ENCODE measurements at regions not wholly inside any gene's neighbourhood (a gene's known extent, or its start where the extent isn't known, plus 50 kb on each side); places are given as distances from the start of the nearest gene placed in this dataset.
"Not testable (repeated sequence)": the region's sequence is repeated elsewhere in the genome, so short reads cannot be mapped to it uniquely, and the experiment has no call there.

DNA sequence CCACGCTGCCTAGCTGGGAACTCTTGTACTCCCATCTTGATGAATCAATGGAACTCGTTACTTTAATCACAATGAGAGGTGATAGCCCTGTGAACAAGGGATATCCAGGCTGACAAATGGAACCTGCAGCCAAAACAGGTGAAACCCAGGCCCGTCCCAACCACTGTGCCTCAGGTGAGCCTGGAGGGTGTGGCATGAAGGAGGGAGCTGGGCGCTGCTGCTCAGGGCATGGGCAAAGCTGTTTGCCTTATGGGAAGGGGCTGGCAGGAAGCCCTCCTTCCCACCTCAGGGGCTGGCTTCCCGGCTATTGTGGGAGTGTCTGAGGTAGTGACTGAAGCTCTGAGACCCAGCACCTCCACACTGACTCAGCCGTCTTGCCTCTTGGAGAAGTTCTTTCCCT is 209.4 kb upstream of the ATP6AP2 start:
- DNase-seq: no peak

DNA sequence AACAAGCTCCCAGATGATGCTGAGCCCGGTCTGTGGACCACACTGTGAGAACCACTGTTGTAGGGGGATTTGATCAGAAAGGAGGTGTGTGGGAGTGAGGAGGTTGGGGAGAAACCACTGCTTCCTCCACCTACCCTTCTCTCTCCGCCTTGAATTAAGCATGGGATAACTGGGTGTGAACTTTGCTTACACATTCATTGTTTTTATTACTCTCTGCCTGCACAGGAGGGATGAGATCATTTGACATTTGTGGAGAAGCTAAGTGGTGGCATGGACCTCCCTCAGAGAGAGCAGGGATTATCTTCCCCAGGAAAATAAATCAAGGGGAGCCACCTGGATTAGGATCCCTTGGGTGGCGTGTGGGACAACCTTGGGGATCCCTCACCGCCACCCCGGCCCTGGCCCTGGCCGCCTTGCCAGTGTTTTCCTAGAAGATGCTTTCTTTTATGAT is 212.1 kb upstream of the ATP6AP2 start:
- DNase-seq: no peak

DNA sequence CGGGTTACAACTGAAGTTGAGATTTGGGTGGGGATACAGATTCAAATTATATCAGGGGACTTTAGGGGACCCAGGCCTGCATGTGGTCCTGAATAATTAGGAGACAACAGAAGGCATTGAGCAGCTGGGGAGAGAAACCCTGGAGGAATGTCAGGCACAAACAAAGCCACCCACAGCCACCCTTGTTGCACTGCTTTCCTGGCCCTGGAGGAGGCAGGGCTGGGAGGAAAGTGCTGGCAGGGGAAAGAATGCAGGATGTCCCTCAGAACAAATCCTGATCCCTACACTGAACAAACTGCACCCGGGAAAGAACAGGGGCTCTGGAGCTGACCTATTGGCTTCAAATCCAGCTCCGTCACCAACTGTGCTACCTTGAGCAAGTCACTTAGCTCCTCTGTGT is 214.1 kb upstream of the ATP6AP2 start:
- DNase-seq: no peak

DNA sequence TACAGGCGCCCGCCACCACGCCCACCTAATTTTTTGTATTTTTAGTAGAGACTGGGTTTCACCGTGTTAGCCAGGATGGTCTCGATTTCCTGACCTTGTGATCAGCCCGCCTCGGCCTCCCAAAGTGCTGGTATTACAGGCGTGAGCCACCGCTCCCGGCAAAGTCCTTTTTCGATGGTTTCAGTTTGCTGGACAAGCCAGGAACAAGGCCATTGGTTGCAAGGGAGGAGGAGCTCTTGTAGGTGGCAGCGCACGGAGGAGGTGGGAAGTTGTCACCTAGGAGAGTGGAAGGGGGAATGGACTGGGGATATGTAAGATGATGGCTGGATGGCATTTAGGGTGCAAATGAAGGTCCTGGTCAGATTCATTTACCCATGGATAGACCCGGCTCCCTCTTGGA is 218.5 kb upstream of the ATP6AP2 start:
- DNase-seq: not testable (repeated sequence)

DNA sequence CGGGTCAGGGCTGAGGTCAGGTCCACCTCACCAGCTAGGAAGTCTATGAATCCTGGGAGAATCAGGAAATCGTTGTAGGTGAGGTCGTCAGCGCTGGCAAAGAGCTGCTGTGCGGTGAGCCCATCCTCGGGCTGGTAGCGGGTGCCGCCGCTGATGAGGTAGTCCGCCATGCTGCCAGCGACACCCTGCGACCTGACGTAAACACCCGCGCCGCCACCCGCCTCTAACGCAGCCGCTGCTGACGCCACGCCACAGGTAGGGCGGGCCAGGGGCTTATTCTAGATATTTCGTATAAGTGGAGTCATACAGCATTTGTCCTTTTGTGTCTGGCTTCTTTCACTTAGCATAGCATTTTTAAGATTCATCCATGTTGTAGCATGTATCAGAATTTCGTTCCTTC is 220.2 kb upstream of the ATP6AP2 start:
- no peak for DNase-seq

DNA sequence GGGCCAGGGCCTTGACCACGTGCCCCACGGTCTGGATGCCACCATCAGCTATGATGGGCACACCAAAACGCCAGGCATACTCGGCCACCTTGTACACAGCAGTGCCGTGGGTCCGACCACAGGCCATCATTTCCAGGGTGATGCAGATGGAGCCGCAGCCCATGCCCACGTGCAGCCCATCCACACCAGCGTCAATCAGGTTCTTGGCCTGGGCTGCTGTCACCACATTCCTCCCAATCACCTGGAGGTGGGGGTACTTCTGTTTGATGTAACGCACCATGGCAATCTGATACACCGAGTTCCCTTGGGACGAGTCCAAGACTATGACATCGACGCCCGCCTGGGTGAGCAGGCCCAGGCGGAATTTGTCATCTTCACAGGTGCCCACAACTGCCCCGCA is 221.2 kb upstream of the ATP6AP2 start:
- DNase-seq: no peak

DNA sequence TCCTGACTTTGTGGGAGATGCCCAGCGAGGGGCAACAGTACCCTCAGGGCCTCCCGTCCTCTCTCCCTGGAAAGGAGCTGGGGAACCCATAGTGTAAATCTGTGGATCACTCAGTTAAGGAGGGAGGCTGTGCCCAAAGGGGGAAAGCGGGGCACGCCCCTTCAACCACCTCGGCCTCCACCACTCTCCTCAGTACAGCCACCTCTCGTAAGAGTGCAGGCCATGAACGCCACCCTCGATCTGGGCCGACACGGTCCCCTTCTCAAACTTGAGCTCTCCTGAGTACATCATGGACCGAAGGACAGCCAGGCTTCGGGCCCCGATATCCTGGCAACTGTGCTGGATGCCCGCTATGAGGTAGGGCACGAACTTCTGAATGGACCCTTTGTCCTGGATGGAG is 221.8 kb upstream of the ATP6AP2 start:
- no peak for DNase-seq

DNA sequence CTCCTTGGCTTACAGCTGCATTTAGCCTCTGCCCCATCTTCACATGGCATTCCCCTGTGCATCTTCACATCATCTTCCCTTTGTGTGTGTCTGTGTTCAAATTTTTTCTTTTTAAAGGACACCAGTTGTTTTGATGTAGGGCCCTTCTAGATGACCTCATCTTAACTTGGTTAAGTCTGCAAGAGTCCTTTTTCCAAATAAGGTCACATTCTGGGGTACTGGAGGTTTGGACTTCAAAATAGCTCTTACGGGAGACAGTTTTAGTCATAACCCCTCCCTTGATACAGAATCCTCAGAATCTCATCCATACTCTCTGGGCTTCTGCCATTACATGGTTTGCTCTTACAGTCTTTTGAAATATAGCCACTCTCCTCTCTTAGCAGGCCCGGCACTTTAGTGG is 231.5 kb upstream of the ATP6AP2 start:
- DNase-seq: no peak

DNA sequence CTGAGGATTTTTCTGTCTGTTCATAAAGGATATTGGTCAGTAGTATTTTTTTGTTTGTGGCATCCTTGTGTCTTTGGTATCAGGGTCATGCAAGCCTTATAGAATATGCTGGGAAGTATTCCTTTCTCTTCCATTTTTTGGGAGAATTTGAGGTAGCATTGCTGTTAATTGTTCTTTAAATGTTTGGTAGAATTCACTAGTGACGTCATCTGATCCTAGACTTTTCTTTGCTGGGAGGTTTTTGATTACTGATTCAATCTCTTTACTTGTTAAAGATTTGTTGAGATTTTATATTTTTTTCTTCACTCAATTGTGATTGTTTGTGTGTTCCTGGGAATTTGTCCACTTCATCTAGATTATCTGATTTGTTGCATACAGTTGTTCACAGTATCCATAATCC is 234.4 kb upstream of the ATP6AP2 start:
- no peak for DNase-seq

DNA sequence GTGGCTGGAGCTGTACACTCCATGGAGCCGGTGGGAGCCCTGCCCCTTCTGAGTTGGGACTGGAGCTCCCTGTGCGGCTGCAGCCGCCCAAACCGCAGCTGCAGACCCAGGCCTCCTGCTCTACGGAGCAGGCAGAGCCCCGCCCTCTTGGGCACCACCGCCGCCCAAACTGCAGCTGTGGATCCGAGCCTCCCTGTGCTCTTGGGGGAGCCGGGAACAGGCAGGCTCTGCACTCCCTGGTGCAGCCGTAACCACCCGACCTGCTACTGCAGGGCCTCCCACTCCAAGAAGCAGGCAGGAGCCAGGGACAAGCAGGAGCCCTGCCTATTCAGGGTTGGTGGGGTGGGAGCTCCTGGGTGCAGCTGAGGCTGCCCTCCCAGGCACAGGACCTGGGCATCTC is 237.5 kb upstream of the ATP6AP2 start:
- no peak for DNase-seq

DNA sequence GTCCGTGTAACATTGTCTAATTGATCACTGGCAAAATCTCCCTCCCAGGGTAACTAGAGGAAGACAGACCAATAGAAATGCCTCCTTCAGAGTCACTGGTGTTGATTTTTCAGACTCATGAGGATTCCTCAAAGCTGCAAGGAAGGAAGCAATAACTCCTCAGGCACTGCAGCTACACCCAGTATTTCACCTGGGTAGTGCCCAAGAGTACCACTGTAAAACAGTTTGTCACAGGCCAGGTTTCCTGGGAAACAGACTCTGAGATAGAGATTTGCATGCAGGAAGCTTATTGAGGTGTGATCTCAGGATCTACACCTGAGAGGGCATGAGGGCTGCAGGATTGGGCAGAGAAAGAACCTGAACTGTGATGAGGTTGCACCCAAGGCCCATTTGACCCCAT is 240.7 kb upstream of the ATP6AP2 start:
- DNase-seq: no peak

DNA sequence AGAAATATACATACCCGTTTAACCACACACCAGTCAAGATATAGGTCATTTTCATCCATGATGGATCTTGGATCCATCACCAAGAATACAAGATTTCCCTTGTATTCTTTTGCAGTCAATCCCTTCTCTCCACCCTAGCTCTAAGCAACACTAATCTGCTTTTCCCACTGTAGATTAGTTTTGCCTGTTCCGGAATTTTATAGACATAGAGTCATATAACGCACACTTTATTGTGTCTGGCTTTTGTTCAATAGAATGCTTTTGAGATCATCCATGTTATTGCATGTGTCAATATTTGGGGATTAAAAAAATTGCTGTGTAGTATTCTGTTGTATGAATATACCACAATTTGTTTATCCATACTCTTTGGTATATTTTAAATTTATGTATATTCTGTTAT is 235.6 kb upstream of the BCOR start:
- DNase-seq: no peak

DNA sequence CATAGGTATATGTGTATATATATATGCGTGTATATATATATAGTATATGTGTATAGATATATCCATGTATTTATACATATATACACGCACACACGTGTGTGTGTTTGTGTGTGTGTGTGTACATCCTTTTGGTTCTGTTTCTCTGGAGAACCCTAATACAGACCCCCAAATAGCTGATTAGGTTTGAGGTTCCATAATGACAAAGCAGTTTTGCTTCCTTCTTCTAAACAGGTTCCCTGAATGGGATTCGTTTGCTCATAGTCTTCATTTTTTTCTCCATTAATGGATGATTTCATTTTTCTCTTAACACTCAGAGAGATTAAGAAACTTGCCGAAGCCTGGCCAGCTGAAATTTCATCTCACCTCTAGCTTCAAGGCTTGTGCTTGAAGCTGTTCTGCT is 234.0 kb upstream of the BCOR start:
- no peak for DNase-seq

DNA sequence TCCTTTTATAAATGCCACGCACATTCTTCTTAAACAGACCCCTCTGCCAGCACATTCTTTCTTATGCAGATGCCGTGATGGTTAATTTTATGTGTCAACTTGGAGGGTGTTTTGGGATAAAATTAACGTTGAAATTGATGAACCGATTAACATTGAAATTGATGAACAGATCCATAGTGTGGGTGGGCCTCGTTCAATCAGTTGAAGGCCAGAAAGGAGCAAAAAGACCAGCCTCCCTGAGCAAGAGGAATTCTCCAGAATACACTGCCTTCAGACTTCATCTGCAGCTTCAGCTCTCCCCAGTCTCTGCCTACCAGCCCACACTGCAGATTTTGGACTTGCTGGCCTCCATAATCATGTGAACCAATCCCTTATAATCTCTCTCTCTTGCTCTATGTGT is 233.6 kb upstream of the BCOR start:
- no peak for DNase-seq

DNA sequence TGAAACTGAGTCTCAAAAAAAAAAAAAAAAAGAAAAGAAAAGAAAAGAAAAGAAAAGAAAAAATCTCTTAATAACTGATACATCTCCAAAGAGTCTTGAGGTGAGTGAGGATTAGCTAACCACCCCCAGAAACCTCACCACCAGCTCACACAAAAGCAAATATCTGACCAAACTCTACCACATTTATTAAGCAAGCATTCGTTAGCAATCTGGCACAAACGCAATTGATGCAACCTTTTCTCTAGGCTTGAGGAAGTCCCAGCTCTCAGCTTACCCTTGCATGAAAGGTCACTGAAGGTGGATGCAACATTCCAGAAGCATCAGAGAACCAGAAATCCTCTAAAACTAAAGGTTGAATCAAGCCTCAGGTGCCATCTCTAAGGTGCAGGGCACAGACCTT is 231.9 kb upstream of the BCOR start:
- DNase-seq: no peak

DNA sequence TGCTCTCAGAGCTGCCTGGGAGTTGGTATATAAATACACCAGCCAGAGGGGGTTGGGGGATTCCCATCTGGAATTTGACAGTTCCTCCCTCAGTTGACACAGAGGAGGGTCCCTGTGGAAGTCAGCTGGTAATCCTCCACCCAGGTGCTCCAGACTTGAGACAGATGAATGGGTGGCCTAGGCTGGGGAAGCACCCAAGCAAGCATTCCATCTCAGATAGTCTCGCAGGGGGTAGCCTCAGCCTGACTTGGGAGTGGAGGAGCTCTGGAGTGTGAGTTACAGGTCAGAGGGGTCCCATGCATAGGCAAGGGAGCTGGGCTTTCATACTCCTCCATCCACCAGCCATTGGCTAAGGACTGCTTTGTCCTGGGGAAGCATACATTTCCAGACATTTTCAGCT is 229.3 kb upstream of the BCOR start:
- no peak for DNase-seq

DNA sequence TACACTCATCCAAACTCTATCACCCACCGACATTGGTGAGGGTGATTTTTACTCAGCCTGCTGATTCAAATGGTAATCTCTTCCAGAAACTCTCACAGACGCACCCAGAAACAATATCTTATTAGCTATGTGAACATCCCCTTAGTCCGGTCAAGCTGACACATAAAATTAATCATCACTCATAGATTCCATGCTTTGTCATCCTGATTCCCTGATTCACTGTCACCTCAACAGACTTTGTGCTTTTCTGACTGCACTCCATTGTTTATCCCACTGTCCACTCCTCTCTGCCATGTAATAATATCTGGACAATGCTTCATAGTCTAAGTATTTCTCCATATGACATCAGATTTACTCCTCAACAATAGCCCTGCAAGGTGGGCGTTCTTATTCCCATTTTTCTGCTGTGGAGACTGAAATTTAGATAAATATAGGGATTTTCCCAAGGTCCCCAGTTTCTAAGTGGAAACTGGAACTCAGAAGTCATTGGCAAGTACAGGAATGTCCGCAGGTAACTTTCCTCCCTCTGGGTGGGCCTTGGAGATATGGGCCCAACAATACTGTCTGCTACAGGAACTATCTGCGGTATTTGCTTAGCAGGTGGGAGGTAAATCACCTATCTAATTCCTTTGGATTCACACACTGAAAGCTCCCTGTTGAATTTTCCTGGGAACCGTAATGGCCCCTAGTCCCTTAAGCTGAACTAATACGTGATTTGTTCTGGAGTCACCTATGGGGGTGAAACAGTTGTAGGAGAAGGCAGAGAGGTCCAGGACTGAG is 228.6 kb upstream of the BCOR start:
- DNase-seq: no peak

DNA sequence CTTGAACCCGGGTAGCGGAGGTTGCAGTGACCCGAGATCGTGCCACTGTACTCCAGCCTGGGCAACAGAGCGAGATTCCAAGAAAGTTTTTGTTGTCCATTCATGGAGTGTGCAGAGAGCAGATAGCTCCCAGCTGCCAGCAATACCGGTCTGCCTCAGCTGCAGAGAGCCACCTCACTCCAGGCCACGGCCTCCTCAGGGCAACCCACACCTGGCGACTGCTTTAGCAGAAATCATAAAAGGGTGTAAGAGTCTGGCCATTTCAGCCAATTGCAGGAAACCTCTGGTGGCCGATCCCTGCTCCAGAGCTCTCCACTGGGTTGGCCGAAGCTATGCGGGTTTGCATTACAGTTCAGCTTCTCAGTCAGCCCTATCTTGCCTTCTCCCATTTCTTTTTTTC is 227.4 kb upstream of the BCOR start:
- no peak for DNase-seq

DNA sequence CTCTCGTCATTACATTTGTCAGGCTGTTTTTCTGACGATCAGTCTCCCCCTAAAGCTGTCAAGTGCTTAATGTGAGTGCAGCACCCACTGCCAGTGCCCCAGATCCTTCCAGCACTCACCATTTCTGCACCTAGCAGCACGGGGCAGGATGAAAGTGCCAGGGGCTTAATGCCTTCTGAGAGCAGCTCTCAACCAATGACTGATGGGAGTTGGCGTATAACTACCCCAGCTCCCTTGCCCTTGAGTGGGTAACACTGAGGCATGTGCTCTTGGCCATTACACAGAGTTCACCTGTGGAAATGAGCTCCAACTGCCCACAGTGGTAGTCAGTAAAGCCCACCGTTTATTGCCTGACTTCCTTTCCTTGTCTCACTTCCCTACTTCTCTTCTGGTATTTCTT is 226.2 kb upstream of the BCOR start:
- no peak for DNase-seq

DNA sequence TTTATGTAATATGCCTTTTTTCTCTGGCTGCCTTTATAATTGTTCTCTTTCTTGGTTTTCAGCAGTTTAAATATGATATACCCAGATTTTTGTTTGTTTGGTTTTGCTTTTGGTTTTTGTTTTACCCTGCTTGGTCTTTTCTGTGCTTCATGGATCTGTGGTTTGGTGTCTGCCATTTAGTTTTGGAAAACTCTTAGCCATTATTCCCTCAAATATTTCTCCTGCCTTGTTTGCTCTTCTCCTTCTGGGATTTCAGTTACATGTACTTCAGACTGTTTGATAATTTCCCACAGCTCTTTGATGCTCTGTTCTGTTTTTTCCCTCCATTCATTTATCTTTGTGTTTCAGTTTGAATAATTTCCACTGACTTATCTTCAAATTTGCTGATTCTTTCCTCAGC is 223.1 kb upstream of the BCOR start:
- no peak for DNase-seq

DNA sequence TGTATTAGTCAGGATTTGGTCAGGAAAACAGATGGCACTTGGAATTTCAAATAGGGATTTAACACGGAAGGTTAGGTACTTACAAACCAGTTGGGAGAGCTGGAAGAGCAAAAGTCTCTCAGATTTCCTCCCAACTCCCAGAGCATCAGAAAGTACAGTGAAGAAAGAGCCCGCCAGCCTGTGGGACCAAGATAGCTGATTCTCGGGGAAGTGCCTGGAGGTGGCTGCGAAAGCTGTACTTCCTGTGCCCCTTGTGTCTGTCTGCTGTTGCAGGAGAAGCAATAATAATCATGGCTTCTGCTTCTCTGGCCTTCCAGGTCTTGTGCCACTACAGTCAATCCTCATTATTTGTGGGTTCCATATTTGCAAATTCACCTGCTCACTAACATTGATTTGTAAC is 221.0 kb upstream of the BCOR start:
- DNase-seq: no peak

DNA sequence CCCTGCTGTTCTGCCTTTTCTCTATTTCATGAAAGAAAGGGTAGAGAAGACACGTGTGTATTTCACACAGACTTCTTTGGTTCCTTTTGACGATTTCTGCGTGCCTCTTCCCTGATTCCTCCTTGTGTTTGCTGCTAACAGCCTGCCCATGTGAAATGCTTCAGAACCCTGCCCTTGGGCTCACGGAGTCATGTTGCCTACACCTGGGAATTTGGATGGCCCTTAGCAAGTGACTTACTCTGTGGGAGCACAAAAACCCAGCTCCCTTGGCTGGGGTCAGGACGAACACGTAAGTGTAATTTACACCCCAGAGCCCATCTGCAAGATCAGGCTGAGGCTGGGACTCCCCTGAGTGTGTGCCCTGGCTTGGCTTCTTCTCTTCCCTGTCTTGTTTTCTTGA is 220.3 kb upstream of the BCOR start:
- no peak for DNase-seq

DNA sequence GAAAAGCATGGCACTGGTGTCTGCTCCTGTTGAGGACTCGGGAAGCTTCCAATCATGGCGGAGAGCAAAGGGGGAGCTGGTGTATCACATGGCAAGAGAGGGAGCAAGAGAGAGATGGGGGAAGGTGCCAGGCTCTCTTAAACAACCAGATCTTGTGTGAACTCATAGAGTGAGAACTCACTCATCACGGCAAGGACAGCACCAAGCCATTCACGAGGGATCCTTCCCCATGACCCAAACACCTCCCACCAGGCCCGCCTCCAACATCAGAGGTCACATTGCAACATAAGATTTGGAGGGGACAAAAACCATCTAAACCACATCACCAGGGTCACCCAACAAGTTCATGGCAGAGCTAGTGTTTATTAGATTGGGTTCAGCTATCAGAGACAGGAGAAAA is 218.7 kb upstream of the BCOR start:
- no peak for DNase-seq

DNA sequence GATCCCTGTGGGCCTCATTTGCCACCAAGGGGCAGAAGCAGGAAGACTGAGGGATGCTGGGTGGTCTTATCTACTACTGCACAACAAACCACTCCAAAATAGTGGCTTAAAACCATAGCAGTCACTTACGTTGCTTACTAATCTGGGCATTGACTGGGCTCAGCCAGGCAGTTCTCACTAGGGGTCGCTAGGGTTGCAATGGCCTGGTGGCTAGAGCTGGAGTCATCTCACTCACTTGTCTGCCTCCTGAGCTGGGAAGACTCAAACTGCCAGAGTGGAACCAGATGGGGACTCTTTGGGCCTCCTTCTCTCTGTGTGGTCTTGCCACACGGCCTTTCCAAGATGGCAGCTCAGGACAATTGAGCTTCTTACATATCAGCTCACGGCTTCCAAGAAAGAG is 216.3 kb upstream of the BCOR start:
- no peak for DNase-seq

DNA sequence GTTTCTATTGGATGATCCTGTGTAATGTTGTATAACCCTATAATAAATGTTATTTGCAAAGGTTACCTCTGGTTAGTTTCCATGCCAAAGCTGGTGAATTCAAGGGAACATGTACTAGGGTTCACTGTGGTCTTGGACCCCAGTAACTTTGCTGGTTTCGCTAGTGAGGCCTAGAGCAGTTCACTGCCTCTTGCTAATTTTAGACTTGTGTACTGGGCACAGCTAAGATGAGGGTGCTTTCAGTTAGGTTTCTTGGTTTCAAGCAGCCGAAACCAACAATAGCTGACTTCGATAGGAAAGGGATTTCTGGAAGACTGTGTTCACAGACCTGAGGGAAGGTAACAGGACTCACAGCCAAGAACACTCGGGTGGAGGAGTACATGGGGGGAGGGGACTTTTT is 215.5 kb upstream of the BCOR start:
- DNase-seq: no peak
